H1 (cell line): ENCODE measurements at regions not wholly inside any gene's neighbourhood (a gene's known extent, or its start where the extent isn't known, plus 50 kb on each side); places are given as distances from the start of the nearest gene placed in this dataset.

Experiments
- ASH2L ChIP-seq: fragments of 200-600, 300-600 bp; sonication (generic); IDR thresholded peaks from one replicate; pipeline ENCODE4 v1.7.1; 2017; ENCODE audit warnings: low read length
- ATF2 ChIP-seq: IDR thresholded peaks from 2 replicates; pipeline ENCODE4 v1.6.1; 2012; ENCODE audit warnings: low read length, inconsistent platforms
- BRCA1 ChIP-seq: IDR thresholded peaks from 2 replicates; pipeline ENCODE4 v1.6.1; 2012; ENCODE audit warnings: low read depth, low read length, improper control_type of control experiment
- CHD7 ChIP-seq: fragments of 300-600 bp; sonication (generic); IDR thresholded peaks from 2 replicates; pipeline ENCODE4 v1.7.1; 2012; ENCODE audit warnings: low read length, moderate library complexity, mild to moderate bottlenecking, inconsistent platforms; ENCODE audit not compliant: insufficient replicate concordance
- FOSL1 ChIP-seq: IDR thresholded peaks from 2 replicates; pipeline ENCODE4 v1.6.1; 2011; ENCODE audit warnings: mild to moderate bottlenecking, low read depth, low read length, moderate library complexity; ENCODE audit not compliant: insufficient read depth
- HDAC6 ChIP-seq: IDR thresholded peaks from one replicate; pipeline ENCODE4 v1.7.1; 2012; ENCODE audit warnings: low read depth, mild to moderate bottlenecking, inconsistent platforms, low read length, moderate library complexity
- NANOG ChIP-seq: IDR thresholded peaks from 2 replicates; pipeline ENCODE4 v1.6.1; 2011; ENCODE audit warnings: low read length, low read depth, mild to moderate bottlenecking, inconsistent platforms; ENCODE audit not compliant: insufficient read depth, poor library complexity, severe bottlenecking
- SIRT6 ChIP-seq: IDR thresholded peaks from one replicate; pipeline ENCODE4 v1.7.1; 2012; ENCODE audit warnings: low read length, inconsistent platforms
- TBP ChIP-seq: IDR thresholded peaks from 2 replicates; pipeline ENCODE4 v1.6.1; 2011; ENCODE audit warnings: low read depth, low read length, improper control_type of control experiment
- ZNF274 ChIP-seq: IDR thresholded peaks from 2 replicates; pipeline ENCODE4 v1.7.0; 2012; ENCODE audit warnings: low read length, borderline replicate concordance; ENCODE audit errors: extremely low read depth

- TF ChIP-seq CHD7, result no peak
- no peak for TF ChIP-seq HDAC6
- TF ChIP-seq FOSL1, result no peak
- no peak for TF ChIP-seq ATF2
- TF ChIP-seq BRCA1, result no peak
- no peak for TF ChIP-seq ZNF274
- TF ChIP-seq ASH2L, result no peak
- TF ChIP-seq NANOG, result no peak
- TF ChIP-seq TBP, result no peak
- no peak for TF ChIP-seq SIRT6
Measured at GRCh38 chr10:31739146-31739545, 189.5 kb downstream of the ARHGAP12 start (continued).
